Transverse colon (tissue), 4 donors: ENCODE measurements at regions not wholly inside any gene's neighbourhood (a gene's known extent, or its start where the extent isn't known, plus 50 kb on each side); places are given as distances from the start of the nearest gene placed in this dataset.

Source experiments
- POLR2AphosphoS5 ChIP-seq, 3 donors: sonication (generic); formaldehyde crosslinking; IDR thresholded peaks; one replicate each; pipeline ENCODE4 v1.6.1; 2016; ENCODE audit warnings: antibody characterized with exemption in 3 of 3
- TF ChIP-seq, protein P1 (sequence below), 5 experiments: fragments of 200-600 bp in 3 of 5; fragments of 450-650 bp in 2 of 5; sonication (generic) in 3 of 5; IDR thresholded peaks; 1 replicate in 2 of 5; 2 replicates in 3 of 5; pipeline ENCODE4 v1.5.1; 2016 to 2017; ENCODE audit warnings: antibody characterized with exemption in 5 of 5, inconsistent platforms in 3 of 5, mild to moderate bottlenecking in 2 of 5, moderate library complexity in 1 of 5

DNA sequence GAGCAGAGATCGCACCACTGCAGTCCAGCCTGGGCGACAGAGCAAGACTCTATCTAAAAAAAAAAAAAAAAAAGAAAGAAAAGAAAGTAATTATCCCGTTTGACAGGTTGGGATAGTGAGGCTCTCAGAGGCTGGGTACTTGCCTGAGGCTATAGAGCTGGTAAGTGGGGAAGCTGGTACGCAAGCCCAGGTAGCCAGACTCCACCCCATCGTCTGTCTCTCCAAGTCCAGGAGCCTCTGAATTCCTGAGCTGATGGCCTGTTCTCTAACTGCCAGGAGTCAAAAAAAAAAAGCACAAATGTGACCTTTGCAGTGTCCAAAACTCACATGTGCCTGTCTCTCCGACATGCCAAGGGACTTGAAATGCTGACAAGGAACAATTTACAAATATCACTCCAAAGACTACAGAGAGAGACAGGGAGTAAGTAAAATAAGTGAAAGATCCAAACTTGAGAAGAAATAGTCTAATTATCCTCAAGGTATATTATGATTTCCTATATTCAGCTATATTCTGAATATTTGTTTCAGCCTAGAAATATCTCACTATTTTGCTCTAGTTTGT is 109.1 kb upstream of the SCAF8 start:
- no peak for TF ChIP-seq POLR2AphosphoS5 (IDR thresholded peaks at IDR 0.05)
- TF ChIP-seq, protein P1, sequence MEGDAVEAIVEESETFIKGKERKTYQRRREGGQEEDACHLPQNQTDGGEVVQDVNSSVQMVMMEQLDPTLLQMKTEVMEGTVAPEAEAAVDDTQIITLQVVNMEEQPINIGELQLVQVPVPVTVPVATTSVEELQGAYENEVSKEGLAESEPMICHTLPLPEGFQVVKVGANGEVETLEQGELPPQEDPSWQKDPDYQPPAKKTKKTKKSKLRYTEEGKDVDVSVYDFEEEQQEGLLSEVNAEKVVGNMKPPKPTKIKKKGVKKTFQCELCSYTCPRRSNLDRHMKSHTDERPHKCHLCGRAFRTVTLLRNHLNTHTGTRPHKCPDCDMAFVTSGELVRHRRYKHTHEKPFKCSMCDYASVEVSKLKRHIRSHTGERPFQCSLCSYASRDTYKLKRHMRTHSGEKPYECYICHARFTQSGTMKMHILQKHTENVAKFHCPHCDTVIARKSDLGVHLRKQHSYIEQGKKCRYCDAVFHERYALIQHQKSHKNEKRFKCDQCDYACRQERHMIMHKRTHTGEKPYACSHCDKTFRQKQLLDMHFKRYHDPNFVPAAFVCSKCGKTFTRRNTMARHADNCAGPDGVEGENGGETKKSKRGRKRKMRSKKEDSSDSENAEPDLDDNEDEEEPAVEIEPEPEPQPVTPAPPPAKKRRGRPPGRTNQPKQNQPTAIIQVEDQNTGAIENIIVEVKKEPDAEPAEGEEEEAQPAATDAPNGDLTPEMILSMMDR (IDR thresholded peaks at IDR 0.05), result no peak
